GM23338 (cell line): ENCODE measurements at regions not wholly inside any gene's neighbourhood (a gene's known extent, or its start where the extent isn't known, plus 50 kb on each side); places are given as distances from the start of the nearest gene placed in this dataset.

Experiments used
- CREB1 ChIP-seq: fragments of 250-450 bp; sonication (Bioruptor Pico); IDR thresholded peaks from 2 replicates; pipeline ENCODE4 v1.5.0; 2020; ENCODE audit warnings: low read depth, mild to moderate bottlenecking, moderate library complexity
- EZH2 ChIP-seq: fragments of 200-600 bp; sonication (generic); IDR thresholded peaks from one replicate; pipeline ENCODE4 v1.8.0; 2017; ENCODE audit warnings: antibody characterized with exemption, mild to moderate bottlenecking, low read depth; ENCODE audit not compliant: unreplicated experiment
- EZH2phosphoT487 ChIP-seq: fragments of 200-600 bp; sonication (generic); IDR thresholded peaks from one replicate; pipeline ENCODE4 v1.8.1; 2018; ENCODE audit warnings: antibody characterized with exemption; ENCODE audit not compliant: unreplicated experiment
- NANOG ChIP-seq: IDR thresholded peaks from 2 replicates; pipeline ENCODE4 v1.6.1; 2016; ENCODE audit warnings: antibody characterized with exemption, borderline replicate concordance
- POLR2AphosphoS5 ChIP-seq: IDR thresholded peaks from 2 replicates; pipeline ENCODE4 v1.6.1; 2016; ENCODE audit warnings: antibody characterized with exemption, low read depth
- REST ChIP-seq: IDR thresholded peaks from one replicate; pipeline ENCODE4 v1.6.1; 2018; ENCODE audit warnings: antibody characterized with exemption; ENCODE audit not compliant: unreplicated experiment
- STAT1 ChIP-seq: IDR thresholded peaks from one replicate; pipeline ENCODE4 v1.6.1; 2016; ENCODE audit warnings: antibody characterized with exemption; ENCODE audit not compliant: unreplicated experiment
- ZNF114 ChIP-seq: fragments of 250-450 bp; sonication (Bioruptor Pico); IDR thresholded peaks from 2 replicates; pipeline ENCODE4 v1.5.0; 2020; ENCODE audit warnings: mild to moderate bottlenecking, moderate library complexity
- TF ChIP-seq, protein P1 (sequence below), 2 experiments: fragments of 200-600 bp in 1 of 2; sonication (generic) in 1 of 2; conservative IDR thresholded peaks; 2 replicates each; pipeline versions ENCODE4 v1.5.1 to v1.6.1; 2016 to 2017; ENCODE audit warnings: antibody characterized with exemption in 2 of 2, low read depth in 2 of 2, mild to moderate bottlenecking in 2 of 2, moderate library complexity in 1 of 2
- TF ChIP-seq, protein P2 (sequence below): IDR thresholded peaks from 2 replicates; pipeline ENCODE4 v1.6.1; 2016; ENCODE audit warnings: antibody characterized with exemption

DNA sequence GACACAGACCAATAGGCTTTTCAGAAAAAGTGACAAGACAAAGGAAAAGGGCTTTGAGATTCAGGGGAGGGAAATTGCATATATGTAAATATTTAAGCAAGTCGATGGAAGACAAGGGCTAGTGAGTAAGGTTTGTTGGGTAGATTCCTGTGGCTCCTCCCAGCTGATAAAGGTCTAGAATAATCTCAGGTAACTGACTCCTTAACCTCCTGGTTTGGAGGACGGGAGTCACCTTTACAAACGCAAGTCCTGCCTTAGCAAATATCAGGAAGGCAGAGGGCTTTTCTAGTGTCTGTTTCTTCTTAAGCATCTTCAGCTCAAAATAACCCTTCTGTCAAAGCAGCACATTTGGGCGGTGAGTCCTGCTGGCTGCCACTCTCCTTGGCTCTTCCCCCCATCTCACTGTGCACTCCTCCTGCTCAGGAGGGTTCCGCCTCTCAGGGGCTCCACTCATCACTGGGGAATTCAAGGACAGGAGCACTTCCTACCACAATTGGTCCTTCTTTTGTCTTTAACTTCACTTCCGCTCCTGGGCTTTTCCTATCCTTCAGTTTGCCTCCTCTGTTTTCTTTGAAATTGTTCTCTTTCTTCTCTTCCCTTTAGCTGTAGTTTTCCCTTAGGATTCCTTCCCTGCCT is 496.3 kb upstream of the KLF6 start:
- TF ChIP-seq, protein P1, sequence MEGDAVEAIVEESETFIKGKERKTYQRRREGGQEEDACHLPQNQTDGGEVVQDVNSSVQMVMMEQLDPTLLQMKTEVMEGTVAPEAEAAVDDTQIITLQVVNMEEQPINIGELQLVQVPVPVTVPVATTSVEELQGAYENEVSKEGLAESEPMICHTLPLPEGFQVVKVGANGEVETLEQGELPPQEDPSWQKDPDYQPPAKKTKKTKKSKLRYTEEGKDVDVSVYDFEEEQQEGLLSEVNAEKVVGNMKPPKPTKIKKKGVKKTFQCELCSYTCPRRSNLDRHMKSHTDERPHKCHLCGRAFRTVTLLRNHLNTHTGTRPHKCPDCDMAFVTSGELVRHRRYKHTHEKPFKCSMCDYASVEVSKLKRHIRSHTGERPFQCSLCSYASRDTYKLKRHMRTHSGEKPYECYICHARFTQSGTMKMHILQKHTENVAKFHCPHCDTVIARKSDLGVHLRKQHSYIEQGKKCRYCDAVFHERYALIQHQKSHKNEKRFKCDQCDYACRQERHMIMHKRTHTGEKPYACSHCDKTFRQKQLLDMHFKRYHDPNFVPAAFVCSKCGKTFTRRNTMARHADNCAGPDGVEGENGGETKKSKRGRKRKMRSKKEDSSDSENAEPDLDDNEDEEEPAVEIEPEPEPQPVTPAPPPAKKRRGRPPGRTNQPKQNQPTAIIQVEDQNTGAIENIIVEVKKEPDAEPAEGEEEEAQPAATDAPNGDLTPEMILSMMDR (conservative IDR thresholded peaks at IDR 0.05; ENCODE audit: low read depth in 2 of 2), result no peak
- TF ChIP-seq EZH2phosphoT487, result no peak
- TF ChIP-seq POLR2AphosphoS5, result no peak
- no peak for TF ChIP-seq REST
- no peak for TF ChIP-seq EZH2
- TF ChIP-seq STAT1, result no peak
- TF ChIP-seq, protein P2, sequence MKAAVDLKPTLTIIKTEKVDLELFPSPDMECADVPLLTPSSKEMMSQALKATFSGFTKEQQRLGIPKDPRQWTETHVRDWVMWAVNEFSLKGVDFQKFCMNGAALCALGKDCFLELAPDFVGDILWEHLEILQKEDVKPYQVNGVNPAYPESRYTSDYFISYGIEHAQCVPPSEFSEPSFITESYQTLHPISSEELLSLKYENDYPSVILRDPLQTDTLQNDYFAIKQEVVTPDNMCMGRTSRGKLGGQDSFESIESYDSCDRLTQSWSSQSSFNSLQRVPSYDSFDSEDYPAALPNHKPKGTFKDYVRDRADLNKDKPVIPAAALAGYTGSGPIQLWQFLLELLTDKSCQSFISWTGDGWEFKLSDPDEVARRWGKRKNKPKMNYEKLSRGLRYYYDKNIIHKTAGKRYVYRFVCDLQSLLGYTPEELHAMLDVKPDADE, result no peak
- TF ChIP-seq NANOG, result no peak
- no peak for TF ChIP-seq ZNF114
- no peak for TF ChIP-seq CREB1
